ENCODE measurements at regions not wholly inside any gene's neighbourhood (a gene's known extent, or its start where the extent isn't known, plus 50 kb on each side); places are given as distances from the start of the nearest gene placed in this dataset.

DNA sequence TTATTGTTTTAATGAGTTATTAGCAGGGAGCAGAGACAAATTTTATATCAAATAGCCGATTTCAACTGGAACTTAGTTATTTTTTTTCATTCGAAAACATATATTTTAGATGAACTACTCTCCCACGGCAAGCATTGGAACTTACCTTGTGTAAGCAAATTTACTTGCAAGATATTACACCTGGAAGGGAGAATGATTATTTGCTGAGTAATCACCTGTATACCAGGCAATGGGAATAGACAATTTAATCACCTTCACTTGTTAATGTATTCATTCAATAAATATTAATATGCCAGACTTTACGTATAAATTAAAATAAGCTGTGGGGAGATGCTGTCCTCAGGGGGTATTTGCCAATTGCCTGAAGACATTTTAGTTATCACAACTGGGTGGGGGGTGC lies 1069.9 kb upstream of the CHAC2 start:
- intact Hi-C loops (cut with micrococcal nuclease; ENCODE audit: unreplicated experiment): no loop called here
- POLR2A ChIA-PET (ENCODE audit: low non-redundant PET): no interaction called here
- no TSS peak for BruUV-seq (replicated peaks)
- Histone ChIP-seq H3K4me1 (ENCODE audit: insufficient read depth, low read length, poor library complexity, severe bottlenecking) (no peaks in the 10 kb centered on the region), H3K4me3 (ENCODE audit: low read depth, low read length, poor library complexity, severe bottlenecking) (no peak overlapping the region), H3K36me3 (ENCODE audit: insufficient read depth, low read length, poor library complexity, severe bottlenecking) (no peaks in the 10 kb centered on the region), H3K27me3 (replicated peaks; ENCODE audit: insufficient read depth, low read depth, low read length, poor library complexity) (no peaks in the 10 kb centered on the region), H3K9me3 (ENCODE audit: low read depth, low read length, poor library complexity, severe bottlenecking) (no peaks in the 10 kb centered on the region), H3K27ac (ENCODE audit: low read depth, low read length, poor library complexity, severe bottlenecking) (no peak overlapping the region)
- TF ChIP-seq, protein P1, sequence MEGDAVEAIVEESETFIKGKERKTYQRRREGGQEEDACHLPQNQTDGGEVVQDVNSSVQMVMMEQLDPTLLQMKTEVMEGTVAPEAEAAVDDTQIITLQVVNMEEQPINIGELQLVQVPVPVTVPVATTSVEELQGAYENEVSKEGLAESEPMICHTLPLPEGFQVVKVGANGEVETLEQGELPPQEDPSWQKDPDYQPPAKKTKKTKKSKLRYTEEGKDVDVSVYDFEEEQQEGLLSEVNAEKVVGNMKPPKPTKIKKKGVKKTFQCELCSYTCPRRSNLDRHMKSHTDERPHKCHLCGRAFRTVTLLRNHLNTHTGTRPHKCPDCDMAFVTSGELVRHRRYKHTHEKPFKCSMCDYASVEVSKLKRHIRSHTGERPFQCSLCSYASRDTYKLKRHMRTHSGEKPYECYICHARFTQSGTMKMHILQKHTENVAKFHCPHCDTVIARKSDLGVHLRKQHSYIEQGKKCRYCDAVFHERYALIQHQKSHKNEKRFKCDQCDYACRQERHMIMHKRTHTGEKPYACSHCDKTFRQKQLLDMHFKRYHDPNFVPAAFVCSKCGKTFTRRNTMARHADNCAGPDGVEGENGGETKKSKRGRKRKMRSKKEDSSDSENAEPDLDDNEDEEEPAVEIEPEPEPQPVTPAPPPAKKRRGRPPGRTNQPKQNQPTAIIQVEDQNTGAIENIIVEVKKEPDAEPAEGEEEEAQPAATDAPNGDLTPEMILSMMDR (conservative IDR thresholded peaks at IDR 0.05; ENCODE audit: low read depth, low read length): no peak
- TF ChIP-seq EZH2 (IDR thresholded peaks at IDR 0.05; ENCODE audit: borderline replicate concordance, low read depth, low read length, poor library complexity, severe bottlenecking): no peak
- no peak for DNase-seq (ENCODE audit: low spot score)
- CTCF ChIA-PET: no interaction called here

DNA sequence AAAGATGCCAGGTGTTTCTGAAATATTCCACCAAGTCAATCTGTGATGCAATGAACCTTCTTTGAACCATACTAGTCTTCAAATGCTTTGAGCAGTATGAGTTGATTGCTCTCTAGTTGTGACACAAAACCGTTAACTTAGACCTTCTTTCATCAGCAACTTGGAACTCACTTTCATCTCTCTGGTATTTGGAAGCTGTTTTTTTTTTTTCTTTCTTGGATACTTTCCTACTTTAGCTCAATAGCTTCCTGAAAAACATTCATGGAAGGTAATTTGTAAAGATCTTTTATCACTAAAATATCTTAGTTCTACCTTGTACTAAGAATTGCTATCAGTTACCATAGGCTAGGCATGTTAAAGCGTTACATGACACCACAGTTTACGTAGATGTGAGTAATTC lies 1071.9 kb upstream of the CHAC2 start:
- Histone ChIP-seq H3K9me3 (ENCODE audit: low read depth, low read length, poor library complexity, severe bottlenecking) (no peaks in the 10 kb centered on the region), H3K36me3 (ENCODE audit: insufficient read depth, low read length, poor library complexity, severe bottlenecking) (no peaks in the 10 kb centered on the region), H3K4me1 (ENCODE audit: insufficient read depth, low read length, poor library complexity, severe bottlenecking) (no peaks in the 10 kb centered on the region), H3K27ac (ENCODE audit: low read depth, low read length, poor library complexity, severe bottlenecking) (no peak overlapping the region), H3K4me3 (ENCODE audit: low read depth, low read length, poor library complexity, severe bottlenecking) (no peak overlapping the region), H3K27me3 (replicated peaks; ENCODE audit: insufficient read depth, low read depth, low read length, poor library complexity) (no peaks in the 10 kb centered on the region)
- TF ChIP-seq, protein P1 (conservative IDR thresholded peaks at IDR 0.05; ENCODE audit: low read depth, low read length): no peak
- no peak for TF ChIP-seq EZH2 (IDR thresholded peaks at IDR 0.05; ENCODE audit: borderline replicate concordance, low read depth, low read length, poor library complexity, severe bottlenecking)
- DNase-seq (ENCODE audit: low spot score): no peak
- no TSS peak for BruUV-seq (replicated peaks)
- ChIA-PET CTCF (no interaction called here), POLR2A (ENCODE audit: low non-redundant PET) (no interaction called here)
- intact Hi-C loops (cut with micrococcal nuclease; ENCODE audit: unreplicated experiment): no loop called here

DNA sequence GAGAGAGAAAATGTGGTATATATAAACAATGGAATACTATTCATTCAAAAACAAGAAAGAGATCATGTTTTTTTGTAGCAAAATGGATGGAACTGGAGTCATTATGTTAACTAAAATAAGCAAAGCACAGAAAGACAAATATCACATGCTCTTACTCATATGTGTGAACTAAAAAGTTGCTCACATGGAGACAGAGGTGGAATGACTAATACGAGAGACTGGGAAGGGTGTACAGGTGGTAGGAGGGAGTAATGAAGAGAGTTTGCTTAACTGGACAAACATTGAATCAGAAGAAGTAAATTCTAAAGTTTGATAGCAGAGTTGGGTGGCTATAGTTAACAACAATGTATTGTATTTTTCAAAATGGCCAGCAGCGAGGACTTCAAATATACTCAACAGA lies 1080.7 kb upstream of the CHAC2 start:
- no peak for DNase-seq (ENCODE audit: low spot score)
- H3K36me3 ChIP-seq (ENCODE audit: insufficient read depth, low read length, poor library complexity, severe bottlenecking): no peaks in the 10 kb centered on the region
- no TSS peak for BruUV-seq (replicated peaks)
- ChIA-PET CTCF (no interaction called here), POLR2A (ENCODE audit: low non-redundant PET) (no interaction called here)
- H3K9me3 ChIP-seq (ENCODE audit: low read depth, low read length, poor library complexity, severe bottlenecking): no peaks in the 10 kb centered on the region
- H3K27me3 ChIP-seq (replicated peaks; ENCODE audit: insufficient read depth, low read depth, low read length, poor library complexity): no peaks in the 10 kb centered on the region
- H3K4me1 ChIP-seq (ENCODE audit: insufficient read depth, low read length, poor library complexity, severe bottlenecking): no peaks in the 10 kb centered on the region
- intact Hi-C loops (cut with micrococcal nuclease; ENCODE audit: unreplicated experiment): loop anchor here (1.0 kb wide), 1 partner anchor 24 kb away; no protein-coding TSS in a partner anchor
- TF ChIP-seq EZH2 (IDR thresholded peaks at IDR 0.05; ENCODE audit: borderline replicate concordance, low read depth, low read length, poor library complexity, severe bottlenecking): no peak
- TF ChIP-seq, protein P1 (conservative IDR thresholded peaks at IDR 0.05; ENCODE audit: low read depth, low read length): no peak
- H3K27ac ChIP-seq (ENCODE audit: low read depth, low read length, poor library complexity, severe bottlenecking): no peak overlapping the region
- H3K4me3 ChIP-seq (ENCODE audit: low read depth, low read length, poor library complexity, severe bottlenecking): no peak overlapping the region
